ENCODE measurements at regions not wholly inside any gene's neighbourhood (a gene's known extent, or its start where the extent isn't known, plus 50 kb on each side); places are given as distances from the start of the nearest gene placed in this dataset.

DNA sequence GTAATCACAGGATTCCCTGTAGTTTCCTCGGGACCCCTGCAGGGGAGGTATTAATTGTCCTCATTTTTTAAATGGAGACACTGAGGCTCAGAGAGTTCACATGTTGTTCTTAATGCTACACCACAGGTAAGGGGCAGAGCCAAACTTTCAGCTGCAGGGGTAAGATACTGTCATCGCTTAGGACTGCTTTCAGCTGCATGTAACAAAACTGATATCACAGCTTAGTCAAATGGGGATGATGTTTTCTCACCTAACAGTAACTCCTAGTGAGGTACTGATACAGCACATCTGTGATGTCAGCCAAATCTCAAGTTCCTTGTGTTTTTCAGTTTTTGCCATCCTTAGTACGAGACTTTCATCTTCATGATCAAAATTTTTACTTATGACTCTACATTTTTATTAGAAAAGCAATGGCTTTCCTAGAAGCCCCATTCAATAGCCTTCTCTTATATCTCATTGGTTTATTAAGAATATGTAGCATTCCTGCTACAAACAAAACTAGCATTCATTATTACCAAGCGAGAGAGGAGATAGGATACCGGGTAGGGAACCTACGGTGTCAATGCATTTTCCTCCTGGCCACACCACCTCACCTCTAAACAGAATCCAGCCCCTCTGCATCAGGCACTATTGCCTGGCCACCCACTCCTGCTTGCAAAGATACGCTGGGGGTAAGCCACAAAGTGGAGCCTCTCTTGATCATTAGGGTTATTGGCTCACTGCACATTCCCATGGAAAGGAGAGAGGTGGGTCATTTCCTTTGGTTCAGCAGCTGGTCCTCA, 557.5 kb downstream of the CD83 start (continued):
- TF ChIP-seq, protein P1, sequence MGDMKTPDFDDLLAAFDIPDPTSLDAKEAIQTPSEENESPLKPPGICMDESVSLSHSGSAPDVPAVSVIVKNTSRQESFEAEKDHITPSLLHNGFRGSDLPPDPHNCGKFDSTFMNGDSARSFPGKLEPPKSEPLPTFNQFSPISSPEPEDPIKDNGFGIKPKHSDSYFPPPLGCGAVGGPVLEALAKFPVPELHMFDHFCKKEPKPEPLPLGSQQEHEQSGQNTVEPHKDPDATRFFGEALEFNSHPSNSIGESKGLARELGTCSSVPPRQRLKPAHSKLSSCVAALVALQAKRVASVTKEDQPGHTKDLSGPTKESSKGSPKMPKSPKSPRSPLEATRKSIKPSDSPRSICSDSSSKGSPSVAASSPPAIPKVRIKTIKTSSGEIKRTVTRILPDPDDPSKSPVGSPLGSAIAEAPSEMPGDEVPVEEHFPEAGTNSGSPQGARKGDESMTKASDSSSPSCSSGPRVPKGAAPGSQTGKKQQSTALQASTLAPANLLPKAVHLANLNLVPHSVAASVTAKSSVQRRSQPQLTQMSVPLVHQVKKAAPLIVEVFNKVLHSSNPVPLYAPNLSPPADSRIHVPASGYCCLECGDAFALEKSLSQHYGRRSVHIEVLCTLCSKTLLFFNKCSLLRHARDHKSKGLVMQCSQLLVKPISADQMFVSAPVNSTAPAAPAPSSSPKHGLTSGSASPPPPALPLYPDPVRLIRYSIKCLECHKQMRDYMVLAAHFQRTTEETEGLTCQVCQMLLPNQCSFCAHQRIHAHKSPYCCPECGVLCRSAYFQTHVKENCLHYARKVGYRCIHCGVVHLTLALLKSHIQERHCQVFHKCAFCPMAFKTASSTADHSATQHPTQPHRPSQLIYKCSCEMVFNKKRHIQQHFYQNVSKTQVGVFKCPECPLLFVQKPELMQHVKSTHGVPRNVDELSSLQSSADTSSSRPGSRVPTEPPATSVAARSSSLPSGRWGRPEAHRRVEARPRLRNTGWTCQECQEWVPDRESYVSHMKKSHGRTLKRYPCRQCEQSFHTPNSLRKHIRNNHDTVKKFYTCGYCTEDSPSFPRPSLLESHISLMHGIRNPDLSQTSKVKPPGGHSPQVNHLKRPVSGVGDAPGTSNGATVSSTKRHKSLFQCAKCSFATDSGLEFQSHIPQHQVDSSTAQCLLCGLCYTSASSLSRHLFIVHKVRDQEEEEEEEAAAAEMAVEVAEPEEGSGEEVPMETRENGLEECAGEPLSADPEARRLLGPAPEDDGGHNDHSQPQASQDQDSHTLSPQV (IDR thresholded peaks at IDR 0.05) = no peak
- no peak for TF ChIP-seq SRF (IDR thresholded peaks at IDR 0.05; ENCODE audit: low read depth in 2 of 2, low read length in 2 of 2)
- TF ChIP-seq POLR2AphosphoS2 (IDR thresholded peaks at IDR 0.05; ENCODE audit: low read depth, low read length) = no peak
- TF ChIP-seq SPI1 (IDR thresholded peaks at IDR 0.05; ENCODE audit: borderline replicate concordance, insufficient read depth, low read depth, low read length) = no peak
- no peak for TF ChIP-seq CBX5 (IDR thresholded peaks at IDR 0.05; ENCODE audit: low read depth)
- TF ChIP-seq ETV6 (conservative IDR thresholded peaks at IDR 0.05 in 1 of 2, IDR thresholded peaks at IDR 0.05 in 1 of 2; ENCODE audit: borderline replicate concordance in 1 of 2, low read depth in 1 of 2) = no peak
- no peak for TF ChIP-seq NKRF (conservative IDR thresholded peaks at IDR 0.05)
- TF ChIP-seq RBBP5 (conservative IDR thresholded peaks at IDR 0.05) = no peak
- no peak for TF ChIP-seq SUPT20H (IDR thresholded peaks at IDR 0.05; ENCODE audit: borderline replicate concordance, control insufficient read depth, low read depth, low read length)
- no peak for TF ChIP-seq GABPA (IDR thresholded peaks at IDR 0.05; ENCODE audit: low read depth)
- no peak for TF ChIP-seq CBFB (IDR thresholded peaks at IDR 0.05; ENCODE audit: low read depth)
- no peak for TF ChIP-seq HDAC6 (IDR thresholded peaks at IDR 0.05; ENCODE audit: unreplicated experiment)

Data from GM12878 (cell line).